ENCODE measurements at regions not wholly inside any gene's neighbourhood (a gene's known extent, or its start where the extent isn't known, plus 50 kb on each side); places are given as distances from the start of the nearest gene placed in this dataset.
A peak's percentile ranks its signal among the peaks of the same experiment; 100 is the strongest.
"Not testable (repeated sequence)": the region's sequence is repeated elsewhere in the genome, so short reads cannot be mapped to it uniquely, and the experiment has no call there.

DNA sequence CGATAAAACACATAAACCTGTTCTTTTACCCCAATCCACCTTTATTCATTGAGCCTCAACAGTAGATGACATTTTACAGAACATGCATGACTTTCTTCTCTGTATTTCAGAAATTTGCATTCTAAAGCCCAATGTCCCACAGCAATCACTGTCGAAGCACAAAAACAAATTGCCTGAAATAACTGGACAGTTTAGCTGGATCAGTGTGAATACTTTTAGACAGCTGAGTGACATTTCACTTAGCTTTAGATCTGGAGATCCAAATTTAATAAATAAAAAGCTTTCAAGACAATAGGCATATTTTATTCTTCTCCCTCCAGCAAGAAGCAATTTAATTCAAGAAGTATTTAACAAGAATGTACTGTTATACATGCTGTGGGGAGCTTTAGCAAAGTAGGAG lies 109.1 kb upstream of the FSCB start:
- no peak for DNase-seq

DNA sequence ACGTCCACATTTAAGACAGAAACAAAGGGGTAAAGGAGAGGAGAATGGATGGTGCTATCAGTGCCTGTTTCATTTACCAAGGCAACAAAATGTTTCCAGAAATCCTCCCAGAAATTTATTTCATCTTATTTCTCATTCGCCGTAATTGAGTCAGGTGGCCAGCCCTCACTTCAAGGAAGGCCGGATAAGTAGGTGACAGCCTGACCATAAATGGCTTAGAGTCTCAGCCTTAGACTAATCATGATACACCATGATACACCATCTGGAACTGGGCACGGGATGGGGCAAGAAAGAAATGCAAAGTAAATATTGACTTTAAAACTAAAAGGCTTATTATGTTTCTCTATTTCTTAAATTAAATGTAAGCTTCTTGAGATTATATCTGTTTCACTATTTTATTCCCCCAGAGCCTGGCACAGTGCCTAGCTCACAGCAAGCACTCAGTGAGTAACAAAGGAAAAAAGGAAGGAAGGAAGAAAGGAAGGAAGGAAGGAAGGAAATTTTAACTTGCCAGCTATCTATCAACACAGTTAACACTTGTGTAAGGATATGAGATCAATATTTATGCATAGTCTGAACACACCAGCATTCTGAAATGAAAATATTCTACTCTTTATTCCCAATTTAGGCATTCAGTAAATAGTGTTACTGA lies 106.1 kb upstream of the FSCB start:
- no peak for DNase-seq

DNA sequence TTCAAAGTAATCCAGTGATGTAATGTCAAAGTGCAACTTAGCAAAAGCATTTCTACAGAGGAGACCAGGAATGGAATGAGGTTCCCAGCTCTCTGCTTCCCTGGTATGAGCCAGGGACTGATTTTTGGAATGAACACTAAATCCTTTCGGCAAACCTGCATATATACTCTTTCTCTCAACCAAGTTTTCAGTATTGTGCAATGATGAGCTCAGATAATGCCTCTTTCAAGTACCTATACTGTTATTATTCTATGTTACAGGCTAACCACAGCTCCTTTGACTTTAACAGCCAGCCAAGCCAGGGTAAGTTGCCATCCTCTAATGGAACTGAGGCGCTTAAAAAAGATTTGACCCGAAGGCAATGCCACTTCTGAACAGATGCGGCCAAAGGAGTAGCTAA lies 104.9 kb upstream of the FSCB start:
- DNase-seq, result no peak

- DNase-seq, result peak; percentile 73 to 93 (median 76)
Measured at GRCh38 chr14:44609876-44610510, 102.9 kb upstream of the FSCB start.

DNA sequence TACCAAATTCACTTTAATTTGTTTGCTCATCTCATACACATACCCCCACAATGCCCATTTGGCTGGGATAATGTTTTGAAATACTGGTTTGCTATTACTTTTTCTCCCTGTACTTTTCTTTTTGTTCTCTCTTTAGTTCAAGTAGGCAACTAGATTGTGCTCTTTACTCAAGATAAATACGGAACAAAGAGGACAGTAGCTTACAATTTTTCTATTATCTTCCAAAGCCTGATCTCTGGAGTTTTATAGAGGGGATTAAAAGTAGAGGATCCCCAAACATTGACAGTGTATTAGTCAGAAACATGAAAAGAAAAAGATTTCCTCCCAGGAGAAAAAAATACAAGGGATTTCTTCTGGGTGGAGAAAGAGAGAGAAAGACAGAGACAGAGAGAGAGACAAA lies 102.1 kb upstream of the FSCB start:
- DNase-seq, result no peak

GRCh38 chr14:44607701-44608100 lies 100.6 kb upstream of the FSCB start:
- no peak for DNase-seq

DNA sequence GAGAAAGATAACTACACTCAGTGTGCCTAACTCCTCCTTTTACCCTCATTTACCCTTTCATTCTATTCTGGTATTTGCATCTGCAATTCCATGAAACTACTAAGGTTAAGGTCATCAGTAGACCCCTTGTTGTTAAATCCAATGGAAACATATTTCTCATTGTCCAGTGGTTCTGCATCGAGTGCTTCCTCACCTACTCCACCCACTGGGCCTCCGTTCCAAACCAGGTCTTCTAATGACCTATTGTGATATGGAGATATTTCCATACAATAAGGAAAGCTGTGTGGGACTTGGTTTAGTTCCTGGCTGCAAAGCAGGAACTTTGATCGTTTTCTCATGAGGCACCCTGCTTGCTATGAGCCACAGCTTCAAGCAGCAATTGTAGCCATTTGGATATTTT lies 99.5 kb upstream of the FSCB start:
- no peak for DNase-seq

GRCh38 chr14:44601266-44601665 lies 94.2 kb upstream of the FSCB start:
- DNase-seq, result not testable (repeated sequence)

- DNase-seq, result no peak
Measured at GRCh38 chr14:44589180-44589579, 82.1 kb upstream of the FSCB start.

GRCh38 chr14:44586910-44587309 lies 79.8 kb upstream of the FSCB start:
- no peak for DNase-seq

DNA sequence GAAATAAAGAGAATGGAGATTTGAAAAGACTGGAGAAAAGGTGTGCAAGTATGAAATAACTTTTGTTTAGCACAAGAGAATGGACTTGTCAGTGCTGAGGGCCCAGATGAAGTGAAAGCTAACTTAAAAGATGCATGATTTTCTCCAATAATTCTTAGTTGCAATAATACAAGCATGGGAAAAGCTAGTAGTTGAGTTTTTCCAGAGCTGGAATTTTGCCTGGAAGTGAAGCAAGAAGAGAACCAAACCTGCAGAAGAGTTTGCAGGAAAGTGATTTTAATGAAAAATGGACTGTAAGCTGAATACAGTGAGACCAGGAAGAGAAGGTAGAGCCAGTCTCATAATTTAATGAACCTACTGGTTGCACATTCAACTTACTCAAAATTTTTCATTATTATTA lies 69.3 kb upstream of the FSCB start:
- DNase-seq, result peak; percentile 10 to 65 (median 35)

- no peak for DNase-seq
Measured at GRCh38 chr14:44567997-44568396, 60.9 kb upstream of the FSCB start.

GRCh38 chr14:44565968-44566367 lies 58.9 kb upstream of the FSCB start:
- DNase-seq, result no peak

DNA sequence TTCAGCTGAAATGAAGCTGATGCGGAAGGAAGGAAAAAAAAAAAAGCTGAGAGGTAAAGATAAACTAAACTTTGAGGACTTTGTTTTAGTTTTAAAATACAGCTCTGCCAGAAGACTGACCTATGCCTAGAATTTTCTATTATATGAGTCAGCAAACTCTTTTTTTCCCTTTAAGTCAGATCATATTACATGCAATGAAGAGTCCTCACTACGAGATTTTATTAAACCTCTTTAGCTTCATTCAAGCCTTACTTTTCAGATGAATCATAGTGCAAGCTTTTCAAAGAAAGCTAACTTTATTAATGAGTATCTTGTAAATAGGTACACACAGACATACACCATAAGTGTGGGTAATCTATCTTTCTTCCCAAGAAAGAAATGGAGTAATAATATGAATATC lies 57.8 kb upstream of the FSCB start:
- DNase-seq, result no peak
